Liver (tissue), 3 donors: ENCODE measurements at regions not wholly inside any gene's neighbourhood (a gene's known extent, or its start where the extent isn't known, plus 50 kb on each side); places are given as distances from the start of the nearest gene placed in this dataset.

Source experiments
- CTCF ChIP-seq: fragments of 150-350 bp; IDR thresholded peaks from 2 replicates; pipeline ENCODE4 v1.5.1; 2017; ENCODE audit warnings: improper control_type of control experiment, low read depth, low read length; ENCODE audit not compliant: missing input control
- HNF4A ChIP-seq, 2 donors: conservative IDR thresholded peaks; 2 replicates each; pipeline ENCODE4 v1.6.1; 2016; ENCODE audit warnings: antibody characterized with exemption in 2 of 2, mild to moderate bottlenecking in 2 of 2
- MAX ChIP-seq: IDR thresholded peaks from 2 replicates; pipeline ENCODE4 v1.6.1; 2016; ENCODE audit warnings: antibody characterized with exemption
- TF ChIP-seq, protein P1 (sequence below): IDR thresholded peaks from 2 replicates; pipeline ENCODE4 v1.6.1; 2016; ENCODE audit warnings: antibody characterized with exemption, mild to moderate bottlenecking
- donor health status: healthy.
- donor health status: healthy.

GRCh38 chr2:20556756-20557155 is 94.1 kb downstream of the HS1BP3 start:
- TF ChIP-seq CTCF (no peak), HNF4A (conservative IDR thresholded peaks at IDR 0.05) (no peak), MAX (no peak)
- TF ChIP-seq, protein P1, sequence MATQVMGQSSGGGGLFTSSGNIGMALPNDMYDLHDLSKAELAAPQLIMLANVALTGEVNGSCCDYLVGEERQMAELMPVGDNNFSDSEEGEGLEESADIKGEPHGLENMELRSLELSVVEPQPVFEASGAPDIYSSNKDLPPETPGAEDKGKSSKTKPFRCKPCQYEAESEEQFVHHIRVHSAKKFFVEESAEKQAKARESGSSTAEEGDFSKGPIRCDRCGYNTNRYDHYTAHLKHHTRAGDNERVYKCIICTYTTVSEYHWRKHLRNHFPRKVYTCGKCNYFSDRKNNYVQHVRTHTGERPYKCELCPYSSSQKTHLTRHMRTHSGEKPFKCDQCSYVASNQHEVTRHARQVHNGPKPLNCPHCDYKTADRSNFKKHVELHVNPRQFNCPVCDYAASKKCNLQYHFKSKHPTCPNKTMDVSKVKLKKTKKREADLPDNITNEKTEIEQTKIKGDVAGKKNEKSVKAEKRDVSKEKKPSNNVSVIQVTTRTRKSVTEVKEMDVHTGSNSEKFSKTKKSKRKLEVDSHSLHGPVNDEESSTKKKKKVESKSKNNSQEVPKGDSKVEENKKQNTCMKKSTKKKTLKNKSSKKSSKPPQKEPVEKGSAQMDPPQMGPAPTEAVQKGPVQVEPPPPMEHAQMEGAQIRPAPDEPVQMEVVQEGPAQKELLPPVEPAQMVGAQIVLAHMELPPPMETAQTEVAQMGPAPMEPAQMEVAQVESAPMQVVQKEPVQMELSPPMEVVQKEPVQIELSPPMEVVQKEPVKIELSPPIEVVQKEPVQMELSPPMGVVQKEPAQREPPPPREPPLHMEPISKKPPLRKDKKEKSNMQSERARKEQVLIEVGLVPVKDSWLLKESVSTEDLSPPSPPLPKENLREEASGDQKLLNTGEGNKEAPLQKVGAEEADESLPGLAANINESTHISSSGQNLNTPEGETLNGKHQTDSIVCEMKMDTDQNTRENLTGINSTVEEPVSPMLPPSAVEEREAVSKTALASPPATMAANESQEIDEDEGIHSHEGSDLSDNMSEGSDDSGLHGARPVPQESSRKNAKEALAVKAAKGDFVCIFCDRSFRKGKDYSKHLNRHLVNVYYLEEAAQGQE: no peak
